ENCODE measurements at regions not wholly inside any gene's neighbourhood (a gene's known extent, or its start where the extent isn't known, plus 50 kb on each side); places are given as distances from the start of the nearest gene placed in this dataset.

- DNase-seq: no peak
Observed at GRCh38 chr2:204046145-204046544, 109.6 kb downstream of the ICOS start.

DNA sequence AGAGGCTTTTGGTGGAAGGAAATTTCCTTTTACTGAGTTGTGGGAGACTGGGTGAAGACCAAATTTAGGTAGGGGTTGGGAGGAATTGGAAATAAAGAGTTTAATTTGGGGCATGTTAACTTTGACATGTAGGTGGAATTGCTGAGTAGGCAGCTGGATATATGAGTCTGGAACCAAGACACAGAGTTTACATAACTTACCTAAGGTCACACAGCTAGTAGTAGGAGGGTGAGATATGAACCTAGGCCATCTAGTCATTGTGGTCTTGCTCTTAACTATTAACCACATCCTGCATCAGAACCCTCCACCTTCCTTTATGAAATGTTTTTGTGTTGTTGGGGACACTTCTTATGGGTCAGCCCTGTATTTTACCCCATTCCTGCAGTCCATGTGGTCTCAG is 113.1 kb downstream of the ICOS start:
- DNase-seq: no peak

- no peak for DNase-seq
Observed at GRCh38 chr2:204050681-204051080, 114.1 kb downstream of the ICOS start.

- DNase-seq: peak in 1 of 56 donors; percentile 2
Observed at GRCh38 chr2:204051476-204051875, 114.9 kb downstream of the ICOS start.

GRCh38 chr2:204051984-204052556 is 115.5 kb downstream of the ICOS start:
- DNase-seq: no peak

DNA sequence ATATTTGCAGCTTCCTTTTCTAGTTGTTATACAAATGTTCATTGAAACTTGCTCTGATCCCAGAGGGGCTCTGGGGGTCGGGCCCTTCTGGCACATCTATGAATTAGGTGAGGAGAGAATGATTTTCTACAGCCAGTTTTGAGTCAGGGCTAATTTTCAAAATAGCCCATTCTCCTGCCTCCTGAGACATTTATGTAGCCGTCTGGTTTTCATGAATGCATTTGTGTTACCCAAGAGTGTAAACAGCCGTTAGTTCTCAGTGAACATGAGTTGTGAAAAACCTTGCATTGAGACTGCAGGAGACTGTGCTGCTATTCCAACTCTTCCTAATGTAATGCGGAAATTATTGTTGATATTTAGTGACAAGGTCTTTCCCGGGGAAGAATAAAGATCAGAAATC is 122.5 kb downstream of the ICOS start:
- DNase-seq: no peak

GRCh38 chr2:204060841-204061240 is 124.3 kb downstream of the ICOS start:
- DNase-seq: no peak

GRCh38 chr2:204061241-204061640 is 124.7 kb downstream of the ICOS start:
- DNase-seq: no peak

DNA sequence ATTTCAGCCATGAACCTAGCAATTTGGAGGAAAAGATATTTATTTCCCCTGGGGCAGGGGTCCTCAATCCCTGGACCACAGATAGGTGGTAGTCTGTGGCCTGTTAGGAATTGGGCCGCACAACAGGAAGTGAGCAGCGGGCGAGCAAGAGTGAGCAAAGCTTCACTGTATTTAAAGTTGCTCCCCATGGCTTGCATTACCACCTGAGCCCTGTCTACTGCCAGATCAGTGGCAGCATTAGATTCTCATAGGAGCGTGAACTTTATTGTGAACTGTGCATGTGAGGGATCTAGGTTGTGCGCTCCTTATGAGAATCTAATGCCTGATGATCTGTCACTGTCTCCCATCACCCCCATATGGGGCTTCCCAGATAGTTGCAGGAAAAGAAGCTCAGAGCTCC is 127.6 kb downstream of the ICOS start:
- DNase-seq: no peak

DNA sequence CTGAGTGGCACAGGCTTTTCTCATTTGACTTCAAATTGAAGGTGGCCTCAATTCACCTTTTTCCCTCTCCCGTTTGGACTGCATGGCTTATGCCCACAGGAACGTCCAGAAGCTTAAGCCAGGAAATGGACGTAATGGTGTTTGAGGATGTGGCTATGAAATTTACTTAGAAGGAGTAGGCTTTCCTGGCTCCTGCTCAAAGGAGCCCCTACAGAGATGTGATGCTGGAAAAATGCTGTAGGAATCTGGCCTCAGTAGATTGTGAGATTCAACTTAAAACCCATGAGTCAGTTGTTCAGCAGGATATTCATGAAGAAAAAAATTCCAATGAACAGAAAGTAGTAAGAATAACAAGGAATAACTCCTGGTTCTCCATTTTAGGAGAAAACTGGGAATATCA is 129.0 kb downstream of the ICOS start:
- DNase-seq: no peak

GRCh38 chr2:204066051-204066450 is 129.5 kb downstream of the ICOS start:
- DNase-seq: no peak

DNA sequence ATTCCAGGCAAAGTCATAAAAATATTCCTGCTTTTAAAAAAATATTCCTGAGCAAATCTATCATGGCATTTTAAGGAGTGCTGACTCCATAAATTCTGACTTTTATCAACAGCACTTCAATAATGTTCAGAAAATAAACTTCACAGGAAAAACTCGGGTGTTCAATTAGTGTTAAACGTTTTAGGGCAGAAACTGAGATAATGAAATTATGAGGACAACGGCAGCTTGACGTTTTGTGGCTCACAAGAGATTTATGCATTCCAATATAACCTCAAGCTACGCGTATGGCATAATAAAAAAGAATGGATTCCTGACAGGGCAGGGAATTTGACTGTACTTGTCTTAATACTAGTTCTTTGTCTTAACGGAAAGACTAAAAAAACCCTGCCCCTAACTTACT is 133.2 kb downstream of the ICOS start:
- no peak for DNase-seq

- DNase-seq: peak in 14 of 56 donors; percentile 0 to 36 (median 3)
Observed at GRCh38 chr2:204072443-204073324, 136.1 kb downstream of the ICOS start.

DNA sequence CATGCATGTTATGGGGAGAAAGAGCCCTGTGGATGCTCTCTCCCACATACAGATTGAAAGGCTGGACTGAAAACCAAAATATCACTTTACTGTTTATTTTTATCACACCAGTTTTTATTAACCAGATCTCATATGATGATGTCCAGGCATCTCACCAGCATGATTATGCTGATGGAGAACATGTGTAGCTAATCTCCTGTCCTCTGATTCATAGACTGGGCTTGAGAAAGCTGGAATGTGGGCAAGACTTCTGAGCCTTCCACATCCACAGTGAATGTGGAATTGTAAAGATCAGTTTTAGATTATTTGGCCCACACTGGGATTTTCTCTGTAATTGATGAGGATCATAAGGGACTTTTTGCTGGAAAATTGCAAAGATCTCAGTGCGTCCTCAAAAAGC is 137.9 kb downstream of the ICOS start:
- no peak for DNase-seq

GRCh38 chr2:204078003-204078698 is 141.6 kb downstream of the ICOS start:
- no peak for DNase-seq

GRCh38 chr2:204081487-204082425 is 145.2 kb downstream of the ICOS start:
- DNase-seq: no peak

DNA sequence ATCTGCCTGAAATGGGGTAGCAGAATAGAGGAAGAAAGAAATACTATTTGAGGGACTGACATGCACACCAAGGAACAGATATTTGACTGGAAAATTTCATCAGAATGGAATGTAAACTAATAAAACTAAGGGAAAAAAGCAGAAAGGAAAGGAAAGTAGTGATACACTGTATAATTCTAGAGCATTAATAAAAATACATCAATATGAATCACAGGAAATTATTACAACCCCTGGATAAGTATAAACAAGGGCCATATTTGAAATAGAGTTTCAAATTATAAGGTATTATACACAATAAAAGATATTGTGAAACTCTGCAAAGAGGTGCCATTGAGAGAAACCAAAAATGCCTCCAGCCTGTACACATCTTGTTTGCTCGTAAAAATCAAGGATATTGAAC is 149.6 kb downstream of the ICOS start:
- no peak for DNase-seq

- no peak for DNase-seq
Observed at GRCh38 chr2:204089105-204089504, 152.5 kb downstream of the ICOS start.

GRCh38 chr2:204089574-204089973 is 153.0 kb downstream of the ICOS start:
- no peak for DNase-seq

DNA sequence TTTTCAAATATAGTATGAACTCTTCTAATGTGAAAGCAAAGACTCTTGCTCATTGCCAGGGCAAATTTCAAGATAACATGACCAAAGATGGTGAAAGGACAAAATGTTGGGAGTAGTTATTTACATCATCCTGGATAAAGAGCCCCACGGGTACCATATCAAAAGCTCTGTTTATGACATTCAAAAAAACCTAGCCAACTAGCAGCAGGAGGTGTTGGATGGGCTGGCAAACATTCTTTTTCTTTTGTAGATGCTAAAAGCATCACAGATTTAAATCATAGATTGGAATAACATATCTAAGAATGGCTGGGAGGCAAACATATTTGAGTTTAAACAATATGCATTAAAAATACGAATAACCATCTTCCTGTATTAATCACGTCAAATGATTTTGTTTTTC is 153.5 kb downstream of the ICOS start:
- DNase-seq: no peak

DNA sequence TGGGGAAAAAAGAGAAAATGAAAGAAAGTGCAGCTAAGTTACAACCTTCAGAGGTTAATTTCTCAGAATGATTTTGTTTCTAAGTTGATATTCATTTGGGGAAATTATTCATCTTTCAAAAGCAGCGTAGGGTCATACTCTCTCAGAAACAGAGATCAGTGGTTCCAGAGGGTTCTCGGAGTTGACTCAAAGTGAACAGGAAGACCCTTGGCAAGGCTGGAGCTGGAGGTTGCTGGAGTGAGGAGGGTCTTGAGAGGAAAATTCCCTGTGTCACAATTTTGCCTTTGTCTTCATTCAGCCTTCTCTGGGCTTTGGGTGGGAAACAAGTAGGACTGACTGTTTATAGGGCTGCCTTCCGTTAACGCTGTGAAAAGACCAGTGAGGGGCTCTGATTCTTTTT is 168.2 kb downstream of the ICOS start:
- no peak for DNase-seq
